ENCODE measurements at regions not wholly inside any gene's neighbourhood (a gene's known extent, or its start where the extent isn't known, plus 50 kb on each side); places are given as distances from the start of the nearest gene placed in this dataset.
A peak's percentile ranks its signal among the peaks of the same experiment; 100 is the strongest.

- no peak for DNase-seq (ENCODE audit: low read depth)
- TF ChIP-seq CTCF (IDR thresholded peaks at IDR 0.05; ENCODE audit: insufficient read depth, low read length): no peak
- H3K4me3 ChIP-seq (ENCODE audit: low read depth, low read length): no peak overlapping the region
Observed at GRCh38 chr3:194996746-194997145, 274.2 kb downstream of the XXYLT1 start.

DNA sequence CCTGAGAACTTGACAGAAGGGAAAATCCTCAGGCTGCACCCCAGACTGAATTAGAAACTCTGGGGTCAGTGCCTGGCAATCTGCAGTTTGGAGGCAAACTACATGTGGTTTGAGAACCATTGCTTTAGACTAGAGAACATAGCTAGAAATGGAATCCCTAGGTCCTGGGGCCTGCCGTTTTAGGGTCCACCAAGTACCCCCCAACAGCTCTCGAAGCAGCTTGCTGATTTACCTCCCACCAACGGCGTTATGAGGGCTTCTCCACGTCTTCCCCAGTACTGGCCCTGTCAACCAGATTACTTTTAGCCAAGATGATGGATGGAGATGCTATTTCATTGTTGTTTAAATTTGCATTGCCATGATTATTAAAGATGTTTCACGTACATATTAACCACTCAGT lies 272.5 kb downstream of the XXYLT1 start:
- no peak for DNase-seq (ENCODE audit: low read depth)
- H3K4me3 ChIP-seq (ENCODE audit: low read depth, low read length): no peak overlapping the region
- TF ChIP-seq CTCF (IDR thresholded peaks at IDR 0.05; ENCODE audit: insufficient read depth, low read length): no peak

DNA sequence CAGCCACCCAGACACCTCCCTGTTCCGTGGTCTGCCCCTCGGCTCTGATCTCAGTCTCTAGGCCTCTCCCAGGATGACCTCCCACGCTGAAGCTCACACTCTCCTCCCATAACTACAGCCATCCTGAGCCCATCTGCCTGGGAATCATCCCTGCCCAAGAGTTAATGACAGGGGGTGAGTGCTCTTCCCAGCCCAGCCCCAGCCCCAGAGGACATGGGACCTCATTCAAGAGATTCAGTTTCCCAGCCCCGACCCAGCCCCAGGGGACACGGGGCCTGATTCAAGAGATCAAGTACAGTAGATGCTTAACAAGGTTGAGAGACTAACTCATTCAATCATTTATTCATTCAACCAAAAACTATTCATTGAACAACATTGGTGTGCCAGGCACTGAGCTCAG lies 272.0 kb downstream of the XXYLT1 start:
- DNase-seq (ENCODE audit: low read depth): no peak
- no peak overlapping the region for H3K4me3 ChIP-seq (ENCODE audit: low read depth, low read length)
- TF ChIP-seq CTCF (IDR thresholded peaks at IDR 0.05; ENCODE audit: insufficient read depth, low read length): no peak

GRCh38 chr3:194999491-194999890 lies 271.5 kb downstream of the XXYLT1 start:
- DNase-seq (ENCODE audit: low read depth): no peak
- no peak for TF ChIP-seq CTCF (IDR thresholded peaks at IDR 0.05; ENCODE audit: insufficient read depth, low read length)
- H3K4me3 ChIP-seq (ENCODE audit: low read depth, low read length): no peak overlapping the region

- TF ChIP-seq CTCF (IDR thresholded peaks at IDR 0.05; ENCODE audit: insufficient read depth, low read length): no peak
- H3K4me3 ChIP-seq (ENCODE audit: low read depth, low read length): no peak overlapping the region
- no peak for DNase-seq (ENCODE audit: low read depth)
Observed at GRCh38 chr3:195001261-195001660, 269.7 kb downstream of the XXYLT1 start.

- H3K4me3 ChIP-seq (ENCODE audit: low read depth, low read length): no peak overlapping the region
- DNase-seq (ENCODE audit: low read depth): peak; percentile 32
- peak; percentile 52 for TF ChIP-seq CTCF (IDR thresholded peaks at IDR 0.05; ENCODE audit: insufficient read depth, low read length)
Observed at GRCh38 chr3:195001961-195002861, 268.7 kb downstream of the XXYLT1 start.
